AG04449 (cell line): ENCODE measurements at regions not wholly inside any gene's neighbourhood (a gene's known extent, or its start where the extent isn't known, plus 50 kb on each side); places are given as distances from the start of the nearest gene placed in this dataset.

Source experiments
- CTCF ChIA-PET: fragments of 350-600 bp; formaldehyde crosslinking; extraction: SDS; loops from one replicate; lab custom pipeline; 2021; ENCODE audit warnings: antibody characterized with exemption; lab: Yijun Ruan, JAX
- POLR2A ChIA-PET: fragments of 400-600, 350-600 bp; formaldehyde crosslinking; extraction: SDS; loops from one replicate; lab custom pipeline; 2020; ENCODE audit warnings: antibody characterized with exemption, inconsistent platforms; lab: Yijun Ruan, JAX
- DNase-seq: peaks from one replicate; pipeline ENCODE4 v3.0.0-alpha.2; 2010; ENCODE audit warnings: low read depth, low spot score
- H3K4me3 ChIP-seq: 2 replicates; pipeline ENCODE4 v1.5.1; 2011; ENCODE audit warnings: low read depth, mild to moderate bottlenecking, control low read depth, low read length
- TF ChIP-seq, protein P1 (sequence below): IDR thresholded peaks from one replicate; pipeline ENCODE4 v1.5.1; 2011; ENCODE audit warnings: mild to moderate bottlenecking, moderate library complexity, low read length, control low read depth, inconsistent platforms; ENCODE audit not compliant: insufficient read depth; ENCODE audit errors: missing control alignments

DNA sequence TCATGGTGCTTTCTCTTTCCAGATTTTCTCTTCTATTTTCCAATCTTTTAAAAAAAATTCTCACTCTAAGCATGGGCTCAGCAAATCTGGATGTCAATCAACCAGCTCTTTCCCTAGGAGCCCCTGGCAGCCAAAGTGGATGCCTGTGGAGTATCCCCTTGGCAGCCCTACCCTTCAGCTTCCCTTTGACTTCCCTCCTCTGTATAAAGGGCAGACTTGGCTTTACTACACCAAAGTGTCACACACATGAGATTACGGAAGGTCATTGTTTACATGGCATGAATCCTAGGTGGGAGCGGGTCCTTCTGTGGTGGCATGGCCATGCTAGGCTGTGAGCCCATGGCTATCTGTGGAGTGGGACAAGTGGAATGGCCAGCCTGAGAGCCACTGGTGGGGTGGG, 379.9 kb downstream of the GABRB3 start:
- ChIA-PET POLR2A (no interaction called here), CTCF (no interaction called here)
- H3K4me3 ChIP-seq: no peak overlapping the region
- TF ChIP-seq, protein P1, sequence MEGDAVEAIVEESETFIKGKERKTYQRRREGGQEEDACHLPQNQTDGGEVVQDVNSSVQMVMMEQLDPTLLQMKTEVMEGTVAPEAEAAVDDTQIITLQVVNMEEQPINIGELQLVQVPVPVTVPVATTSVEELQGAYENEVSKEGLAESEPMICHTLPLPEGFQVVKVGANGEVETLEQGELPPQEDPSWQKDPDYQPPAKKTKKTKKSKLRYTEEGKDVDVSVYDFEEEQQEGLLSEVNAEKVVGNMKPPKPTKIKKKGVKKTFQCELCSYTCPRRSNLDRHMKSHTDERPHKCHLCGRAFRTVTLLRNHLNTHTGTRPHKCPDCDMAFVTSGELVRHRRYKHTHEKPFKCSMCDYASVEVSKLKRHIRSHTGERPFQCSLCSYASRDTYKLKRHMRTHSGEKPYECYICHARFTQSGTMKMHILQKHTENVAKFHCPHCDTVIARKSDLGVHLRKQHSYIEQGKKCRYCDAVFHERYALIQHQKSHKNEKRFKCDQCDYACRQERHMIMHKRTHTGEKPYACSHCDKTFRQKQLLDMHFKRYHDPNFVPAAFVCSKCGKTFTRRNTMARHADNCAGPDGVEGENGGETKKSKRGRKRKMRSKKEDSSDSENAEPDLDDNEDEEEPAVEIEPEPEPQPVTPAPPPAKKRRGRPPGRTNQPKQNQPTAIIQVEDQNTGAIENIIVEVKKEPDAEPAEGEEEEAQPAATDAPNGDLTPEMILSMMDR: no peak
- no peak for DNase-seq

GRCh38 chr15:26391567-26392194, 381.2 kb downstream of the GABRB3 start:
- ChIA-PET CTCF (no interaction called here), POLR2A (no interaction called here)
- no peak overlapping the region for H3K4me3 ChIP-seq
- TF ChIP-seq, protein P1: no peak
- DNase-seq: no peak

DNA sequence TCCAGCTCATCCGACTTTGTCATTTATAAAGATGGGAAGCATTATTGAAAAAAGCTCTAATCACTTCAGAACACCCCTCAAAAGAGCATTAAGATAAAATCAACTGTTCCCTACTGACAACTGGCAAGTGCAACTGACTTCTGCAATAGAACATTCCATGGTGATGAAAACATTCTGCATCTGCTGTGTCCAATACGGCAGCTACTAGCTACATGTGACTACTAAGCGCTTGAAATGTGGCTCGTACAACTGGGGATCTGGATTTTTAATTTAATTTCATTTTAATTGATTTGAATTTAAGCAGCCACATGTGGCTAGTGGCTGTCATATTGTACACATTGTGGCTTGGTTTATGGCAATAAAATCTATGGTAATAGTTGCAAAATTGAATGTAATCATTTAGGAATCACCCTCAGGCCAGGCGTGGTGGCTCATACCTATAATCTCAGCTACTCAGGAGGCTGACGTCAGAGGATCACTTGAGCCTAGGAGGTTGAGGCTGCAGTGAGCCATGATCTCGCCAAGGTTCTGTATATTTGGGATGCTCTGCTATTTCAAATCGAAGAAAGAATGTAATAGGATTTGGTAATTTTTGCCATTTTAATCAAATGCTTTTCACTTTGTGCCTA, 390.3 kb downstream of the GABRB3 start:
- POLR2A ChIA-PET: no interaction called here
- TF ChIP-seq, protein P1: no peak
- DNase-seq: no peak
- CTCF ChIA-PET: no interaction called here
- H3K4me3 ChIP-seq: no peak overlapping the region

DNA sequence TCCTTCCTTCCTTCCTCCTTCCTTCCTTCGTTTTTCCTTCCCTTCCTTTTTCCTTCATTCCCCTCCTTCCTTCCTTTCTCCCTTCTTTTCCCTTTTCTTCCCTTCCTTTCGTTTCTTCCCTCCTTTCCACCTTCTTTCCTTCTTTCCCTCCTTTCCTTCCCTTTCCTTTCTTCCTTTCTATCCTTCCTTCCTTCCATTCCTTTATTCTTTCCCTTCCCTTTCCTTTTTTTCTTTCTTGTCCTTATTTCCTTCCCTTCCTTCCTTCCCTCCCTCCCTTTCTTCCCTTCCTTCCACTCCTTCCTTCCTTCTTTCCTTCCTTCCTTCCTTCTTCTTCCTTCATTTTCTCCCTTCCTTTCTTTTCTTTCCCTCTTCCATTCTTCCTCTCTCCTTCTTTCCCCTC, 394.6 kb downstream of the GABRB3 start:
- DNase-seq: no peak
- no peak overlapping the region for H3K4me3 ChIP-seq
- TF ChIP-seq, protein P1: no peak
- ChIA-PET CTCF (no interaction called here), POLR2A (no interaction called here)

- H3K4me3 ChIP-seq: no peak overlapping the region
- ChIA-PET POLR2A (no interaction called here), CTCF (no interaction called here)
- TF ChIP-seq, protein P1: no peak
- DNase-seq: no peak
Observed at GRCh38 chr15:26376243-26376642, 396.6 kb downstream of the GABRB3 start.

DNA sequence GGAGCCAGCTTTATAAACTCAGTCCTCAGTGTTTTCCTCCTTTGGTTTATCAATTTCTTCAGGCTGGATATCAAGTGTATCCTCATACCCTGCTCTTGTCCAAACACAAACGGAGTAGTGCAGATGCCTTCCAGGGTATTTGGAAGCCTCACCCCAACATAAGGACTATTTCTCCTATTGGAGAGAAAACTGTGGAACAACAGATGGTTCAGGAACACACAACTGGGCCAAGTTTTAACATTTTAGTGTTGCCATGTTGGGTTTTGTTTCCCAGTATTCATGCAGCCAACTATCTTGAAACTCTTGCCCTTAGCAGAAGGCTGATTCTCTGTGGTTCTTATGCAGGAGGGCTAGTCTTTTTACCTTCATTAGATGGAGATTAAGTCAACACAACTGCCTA, 398.1 kb downstream of the GABRB3 start:
- ChIA-PET CTCF (no interaction called here), POLR2A (no interaction called here)
- no peak for DNase-seq
- H3K4me3 ChIP-seq: no peak overlapping the region
- TF ChIP-seq, protein P1: no peak
